ENCODE measurements at regions not wholly inside any gene's neighbourhood (a gene's known extent, or its start where the extent isn't known, plus 50 kb on each side); places are given as distances from the start of the nearest gene placed in this dataset.

GRCh38 chr4:117491516-117491915 is 406.1 kb upstream of the TRAM1L1 start:
- no peak for TF ChIP-seq CTCF (IDR thresholded peaks at IDR 0.05)
- no peak for TF ChIP-seq ZFX (IDR thresholded peaks at IDR 0.05; ENCODE audit: borderline replicate concordance)
